Loucy (cell line): ENCODE measurements at regions not wholly inside any gene's neighbourhood (a gene's known extent, or its start where the extent isn't known, plus 50 kb on each side); places are given as distances from the start of the nearest gene placed in this dataset.

Experiments
- CTCF ChIP-seq: fragments of 200-600 bp; sonication (generic); conservative IDR thresholded peaks from 2 replicates; pipeline ENCODE4 v1.5.1; 2014; ENCODE audit warnings: mild to moderate bottlenecking, antibody characterized with exemption, low read length
- EZH2phosphoT487 ChIP-seq: fragments of 200-600 bp; IDR thresholded peaks from 2 replicates; pipeline ENCODE4 v1.6.1; 2018; ENCODE audit warnings: antibody characterized with exemption, mild to moderate bottlenecking, moderate library complexity, borderline replicate concordance

- TF ChIP-seq CTCF, result no peak
- no peak for TF ChIP-seq EZH2phosphoT487
Observed at GRCh38 chr12:104865080-104865479, 93.0 kb downstream of the SLC41A2 start.
